ENCODE measurements at regions not wholly inside any gene's neighbourhood (a gene's known extent, or its start where the extent isn't known, plus 50 kb on each side); places are given as distances from the start of the nearest gene placed in this dataset.

GRCh38 chr10:43759216-43759615 lies 110.5 kb upstream of the ZNF32 start:
- TF ChIP-seq, protein P1, sequence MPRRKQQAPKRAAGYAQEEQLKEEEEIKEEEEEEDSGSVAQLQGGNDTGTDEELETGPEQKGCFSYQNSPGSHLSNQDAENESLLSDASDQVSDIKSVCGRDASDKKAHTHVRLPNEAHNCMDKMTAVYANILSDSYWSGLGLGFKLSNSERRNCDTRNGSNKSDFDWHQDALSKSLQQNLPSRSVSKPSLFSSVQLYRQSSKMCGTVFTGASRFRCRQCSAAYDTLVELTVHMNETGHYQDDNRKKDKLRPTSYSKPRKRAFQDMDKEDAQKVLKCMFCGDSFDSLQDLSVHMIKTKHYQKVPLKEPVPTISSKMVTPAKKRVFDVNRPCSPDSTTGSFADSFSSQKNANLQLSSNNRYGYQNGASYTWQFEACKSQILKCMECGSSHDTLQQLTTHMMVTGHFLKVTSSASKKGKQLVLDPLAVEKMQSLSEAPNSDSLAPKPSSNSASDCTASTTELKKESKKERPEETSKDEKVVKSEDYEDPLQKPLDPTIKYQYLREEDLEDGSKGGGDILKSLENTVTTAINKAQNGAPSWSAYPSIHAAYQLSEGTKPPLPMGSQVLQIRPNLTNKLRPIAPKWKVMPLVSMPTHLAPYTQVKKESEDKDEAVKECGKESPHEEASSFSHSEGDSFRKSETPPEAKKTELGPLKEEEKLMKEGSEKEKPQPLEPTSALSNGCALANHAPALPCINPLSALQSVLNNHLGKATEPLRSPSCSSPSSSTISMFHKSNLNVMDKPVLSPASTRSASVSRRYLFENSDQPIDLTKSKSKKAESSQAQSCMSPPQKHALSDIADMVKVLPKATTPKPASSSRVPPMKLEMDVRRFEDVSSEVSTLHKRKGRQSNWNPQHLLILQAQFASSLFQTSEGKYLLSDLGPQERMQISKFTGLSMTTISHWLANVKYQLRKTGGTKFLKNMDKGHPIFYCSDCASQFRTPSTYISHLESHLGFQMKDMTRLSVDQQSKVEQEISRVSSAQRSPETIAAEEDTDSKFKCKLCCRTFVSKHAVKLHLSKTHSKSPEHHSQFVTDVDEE (CRISPR knock-in tag; IDR thresholded peaks at IDR 0.05): no peak
- no peak for TF ChIP-seq TCF4 (CRISPR knock-in tag; IDR thresholded peaks at IDR 0.05; ENCODE audit: borderline replicate concordance)
- no peak for TF ChIP-seq ARNTL (CRISPR knock-in tag; IDR thresholded peaks at IDR 0.05; ENCODE audit: borderline replicate concordance, low read depth)
- TF ChIP-seq, protein P2, sequence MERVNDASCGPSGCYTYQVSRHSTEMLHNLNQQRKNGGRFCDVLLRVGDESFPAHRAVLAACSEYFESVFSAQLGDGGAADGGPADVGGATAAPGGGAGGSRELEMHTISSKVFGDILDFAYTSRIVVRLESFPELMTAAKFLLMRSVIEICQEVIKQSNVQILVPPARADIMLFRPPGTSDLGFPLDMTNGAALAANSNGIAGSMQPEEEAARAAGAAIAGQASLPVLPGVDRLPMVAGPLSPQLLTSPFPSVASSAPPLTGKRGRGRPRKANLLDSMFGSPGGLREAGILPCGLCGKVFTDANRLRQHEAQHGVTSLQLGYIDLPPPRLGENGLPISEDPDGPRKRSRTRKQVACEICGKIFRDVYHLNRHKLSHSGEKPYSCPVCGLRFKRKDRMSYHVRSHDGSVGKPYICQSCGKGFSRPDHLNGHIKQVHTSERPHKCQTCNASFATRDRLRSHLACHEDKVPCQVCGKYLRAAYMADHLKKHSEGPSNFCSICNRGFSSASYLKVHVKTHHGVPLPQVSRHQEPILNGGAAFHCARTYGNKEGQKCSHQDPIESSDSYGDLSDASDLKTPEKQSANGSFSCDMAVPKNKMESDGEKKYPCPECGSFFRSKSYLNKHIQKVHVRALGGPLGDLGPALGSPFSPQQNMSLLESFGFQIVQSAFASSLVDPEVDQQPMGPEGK (CRISPR knock-in tag; IDR thresholded peaks at IDR 0.05; ENCODE audit: borderline replicate concordance): no peak
- TF ChIP-seq OSR1 (CRISPR knock-in tag; IDR thresholded peaks at IDR 0.05): no peak
- no peak for TF ChIP-seq ISL1 (CRISPR knock-in tag; IDR thresholded peaks at IDR 0.05)
- TF ChIP-seq TOX (CRISPR knock-in tag; IDR thresholded peaks at IDR 0.05; ENCODE audit: borderline replicate concordance): no peak
- TF ChIP-seq PPARA (CRISPR knock-in tag; IDR thresholded peaks at IDR 0.05; ENCODE audit: borderline replicate concordance): no peak
- no peak for TF ChIP-seq ZNF8 (CRISPR knock-in tag; IDR thresholded peaks at IDR 0.05)
- TF ChIP-seq BACH2 (CRISPR knock-in tag; IDR thresholded peaks at IDR 0.05; ENCODE audit: borderline replicate concordance): no peak
- TF ChIP-seq, protein P3, sequence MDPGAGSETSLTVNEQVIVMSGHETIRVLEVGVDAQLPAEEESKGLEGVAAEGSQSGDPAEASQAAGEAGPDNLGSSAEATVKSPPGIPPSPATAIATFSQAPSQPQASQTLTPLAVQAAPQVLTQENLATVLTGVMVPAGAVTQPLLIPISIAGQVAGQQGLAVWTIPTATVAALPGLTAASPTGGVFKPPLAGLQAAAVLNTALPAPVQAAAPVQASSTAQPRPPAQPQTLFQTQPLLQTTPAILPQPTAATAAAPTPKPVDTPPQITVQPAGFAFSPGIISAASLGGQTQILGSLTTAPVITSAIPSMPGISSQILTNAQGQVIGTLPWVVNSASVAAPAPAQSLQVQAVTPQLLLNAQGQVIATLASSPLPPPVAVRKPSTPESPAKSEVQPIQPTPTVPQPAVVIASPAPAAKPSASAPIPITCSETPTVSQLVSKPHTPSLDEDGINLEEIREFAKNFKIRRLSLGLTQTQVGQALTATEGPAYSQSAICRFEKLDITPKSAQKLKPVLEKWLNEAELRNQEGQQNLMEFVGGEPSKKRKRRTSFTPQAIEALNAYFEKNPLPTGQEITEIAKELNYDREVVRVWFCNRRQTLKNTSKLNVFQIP (CRISPR knock-in tag; IDR thresholded peaks at IDR 0.05; ENCODE audit: borderline replicate concordance, low read depth): no peak
- no peak for TF ChIP-seq SNAI2 (CRISPR knock-in tag; IDR thresholded peaks at IDR 0.05)
- no peak for TF ChIP-seq ZNF565 (CRISPR knock-in tag; conservative IDR thresholded peaks at IDR 0.05; ENCODE audit: low read depth)
- TF ChIP-seq ZFP3 (CRISPR knock-in tag; IDR thresholded peaks at IDR 0.05): no peak
- no peak for TF ChIP-seq ESRRG (CRISPR knock-in tag; IDR thresholded peaks at IDR 0.05)
- no peak for TF ChIP-seq RARB (CRISPR knock-in tag; IDR thresholded peaks at IDR 0.05)
- ATAC-seq: no peak

GRCh38 chr10:43756341-43756740 lies 107.7 kb upstream of the ZNF32 start:
- ATAC-seq: no peak
- TF ChIP-seq CSDC2 (CRISPR knock-in tag; IDR thresholded peaks at IDR 0.05) (no peak), GLIS3 (CRISPR knock-in tag; IDR thresholded peaks at IDR 0.05) (no peak), ZNF8 (CRISPR knock-in tag; IDR thresholded peaks at IDR 0.05) (no peak), SNAI2 (CRISPR knock-in tag; IDR thresholded peaks at IDR 0.05) (no peak), PPARA (CRISPR knock-in tag; IDR thresholded peaks at IDR 0.05; ENCODE audit: borderline replicate concordance) (no peak), RARB (CRISPR knock-in tag; IDR thresholded peaks at IDR 0.05) (no peak), OSR1 (CRISPR knock-in tag; IDR thresholded peaks at IDR 0.05) (no peak), ARNTL (CRISPR knock-in tag; IDR thresholded peaks at IDR 0.05; ENCODE audit: borderline replicate concordance, low read depth) (no peak), ZC3H10 (CRISPR knock-in tag; IDR thresholded peaks at IDR 0.05) (no peak), BACH2 (CRISPR knock-in tag; IDR thresholded peaks at IDR 0.05; ENCODE audit: borderline replicate concordance) (no peak), TOX (CRISPR knock-in tag; IDR thresholded peaks at IDR 0.05; ENCODE audit: borderline replicate concordance) (no peak), ESRRG (CRISPR knock-in tag; IDR thresholded peaks at IDR 0.05) (no peak)
- TF ChIP-seq, protein P2 (CRISPR knock-in tag; IDR thresholded peaks at IDR 0.05; ENCODE audit: borderline replicate concordance): no peak
- TF ChIP-seq, protein P4, sequence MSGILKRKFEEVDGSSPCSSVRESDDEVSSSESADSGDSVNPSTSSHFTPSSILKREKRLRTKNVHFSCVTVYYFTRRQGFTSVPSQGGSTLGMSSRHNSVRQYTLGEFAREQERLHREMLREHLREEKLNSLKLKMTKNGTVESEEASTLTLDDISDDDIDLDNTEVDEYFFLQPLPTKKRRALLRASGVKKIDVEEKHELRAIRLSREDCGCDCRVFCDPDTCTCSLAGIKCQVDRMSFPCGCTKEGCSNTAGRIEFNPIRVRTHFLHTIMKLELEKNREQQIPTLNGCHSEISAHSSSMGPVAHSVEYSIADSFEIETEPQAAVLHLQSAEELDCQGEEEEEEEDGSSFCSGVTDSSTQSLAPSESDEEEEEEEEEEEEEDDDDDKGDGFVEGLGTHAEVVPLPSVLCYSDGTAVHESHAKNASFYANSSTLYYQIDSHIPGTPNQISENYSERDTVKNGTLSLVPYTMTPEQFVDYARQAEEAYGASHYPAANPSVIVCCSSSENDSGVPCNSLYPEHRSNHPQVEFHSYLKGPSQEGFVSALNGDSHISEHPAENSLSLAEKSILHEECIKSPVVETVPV (CRISPR knock-in tag; IDR thresholded peaks at IDR 0.05): no peak
- TF ChIP-seq, protein P1 (CRISPR knock-in tag; IDR thresholded peaks at IDR 0.05): no peak

All from SK-N-SH treated with all-trans-retinoic acid at 6 μM for 48 hours (cell line).